Peyer's patch (tissue), 4 donors: ENCODE measurements at regions not wholly inside any gene's neighbourhood (a gene's known extent, or its start where the extent isn't known, plus 50 kb on each side); places are given as distances from the start of the nearest gene placed in this dataset.

Experiments used
- DNase-seq, 3 donors: peaks; one replicate each; pipeline ENCODE4 v3.0.0-alpha.2; 2017 to 2019
- H3K27ac ChIP-seq, 4 donors: fragments of 200-600 bp; sonication (generic); one replicate each; pipeline ENCODE4 v1.5.1; 2016 to 2019
- H3K27me3 ChIP-seq, 2 donors: fragments of 200-600 bp; sonication (generic); one replicate each; pipeline ENCODE4 v1.5.1; 2019
- H3K36me3 ChIP-seq, 3 donors: fragments of 200-600 bp; sonication (generic); one replicate each; pipeline ENCODE4 v1.5.1; 2016 to 2019
- H3K4me1 ChIP-seq, 4 donors: fragments of 200-600 bp; sonication (generic); one replicate each; pipeline ENCODE4 v1.5.1; 2016 to 2019
- H3K4me3 ChIP-seq, 4 donors: fragments of 200-600 bp; sonication (generic); 1 replicate in 3 of 4; 2 replicates in 1 of 4; pipeline ENCODE4 v1.5.1; 2016 to 2019; ENCODE audit warnings: mild to moderate bottlenecking in 1 of 4
- H3K9me3 ChIP-seq, 4 donors: fragments of 200-600 bp; sonication (generic); one replicate each; pipeline ENCODE4 v1.5.1; 2016 to 2019; ENCODE audit warnings: mild to moderate bottlenecking in 1 of 4
- POLR2A ChIP-seq, 2 donors: fragments of 450-650 bp; IDR thresholded peaks; one replicate each; pipeline ENCODE4 v1.5.1; 2017; ENCODE audit warnings: antibody characterized with exemption in 2 of 2, mild to moderate bottlenecking in 2 of 2, moderate library complexity in 2 of 2
- TF ChIP-seq, protein P1 (sequence below), 6 experiments: fragments of 450-650 bp in 4 of 6; fragments of 200-600 bp in 2 of 6; sonication (generic) in 1 of 6; IDR thresholded peaks; one replicate each; pipeline ENCODE4 v1.5.1; 2017 to 2019; ENCODE audit warnings: antibody characterized with exemption in 6 of 6, mild to moderate bottlenecking in 3 of 6, moderate library complexity in 1 of 6

DNA sequence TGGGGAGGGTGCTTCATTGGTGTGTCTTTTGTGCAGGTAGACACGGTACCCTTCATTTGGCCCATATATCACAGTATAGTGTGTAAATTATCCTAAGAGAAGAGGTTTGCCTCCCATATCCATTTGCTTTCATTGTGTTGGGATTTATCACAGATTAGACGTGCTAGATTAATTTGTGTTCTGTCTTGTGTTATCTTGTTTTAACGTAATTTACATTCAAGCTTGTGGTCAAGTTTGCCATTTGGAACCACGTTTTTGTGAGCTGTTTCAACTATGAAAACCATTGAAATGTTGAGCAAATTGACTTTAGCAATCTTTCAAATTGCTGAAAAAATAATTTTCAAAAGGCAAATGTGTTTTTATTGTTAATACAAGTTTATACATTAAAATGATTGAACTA is 1826.5 kb downstream of the SLITRK5 start:
- H3K4me1 ChIP-seq: no peaks in the 10 kb centered on the region
- no peaks in the 10 kb centered on the region for H3K9me3 ChIP-seq
- DNase-seq: no peak
- no peaks in the 10 kb centered on the region for H3K27me3 ChIP-seq
- no peak overlapping the region for H3K27ac ChIP-seq
- no peak overlapping the region for H3K4me3 ChIP-seq
- H3K36me3 ChIP-seq: no peaks in the 10 kb centered on the region
- TF ChIP-seq, protein P1, sequence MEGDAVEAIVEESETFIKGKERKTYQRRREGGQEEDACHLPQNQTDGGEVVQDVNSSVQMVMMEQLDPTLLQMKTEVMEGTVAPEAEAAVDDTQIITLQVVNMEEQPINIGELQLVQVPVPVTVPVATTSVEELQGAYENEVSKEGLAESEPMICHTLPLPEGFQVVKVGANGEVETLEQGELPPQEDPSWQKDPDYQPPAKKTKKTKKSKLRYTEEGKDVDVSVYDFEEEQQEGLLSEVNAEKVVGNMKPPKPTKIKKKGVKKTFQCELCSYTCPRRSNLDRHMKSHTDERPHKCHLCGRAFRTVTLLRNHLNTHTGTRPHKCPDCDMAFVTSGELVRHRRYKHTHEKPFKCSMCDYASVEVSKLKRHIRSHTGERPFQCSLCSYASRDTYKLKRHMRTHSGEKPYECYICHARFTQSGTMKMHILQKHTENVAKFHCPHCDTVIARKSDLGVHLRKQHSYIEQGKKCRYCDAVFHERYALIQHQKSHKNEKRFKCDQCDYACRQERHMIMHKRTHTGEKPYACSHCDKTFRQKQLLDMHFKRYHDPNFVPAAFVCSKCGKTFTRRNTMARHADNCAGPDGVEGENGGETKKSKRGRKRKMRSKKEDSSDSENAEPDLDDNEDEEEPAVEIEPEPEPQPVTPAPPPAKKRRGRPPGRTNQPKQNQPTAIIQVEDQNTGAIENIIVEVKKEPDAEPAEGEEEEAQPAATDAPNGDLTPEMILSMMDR (IDR thresholded peaks at IDR 0.05): no peak
- no peak for TF ChIP-seq POLR2A (IDR thresholded peaks at IDR 0.05)

DNA sequence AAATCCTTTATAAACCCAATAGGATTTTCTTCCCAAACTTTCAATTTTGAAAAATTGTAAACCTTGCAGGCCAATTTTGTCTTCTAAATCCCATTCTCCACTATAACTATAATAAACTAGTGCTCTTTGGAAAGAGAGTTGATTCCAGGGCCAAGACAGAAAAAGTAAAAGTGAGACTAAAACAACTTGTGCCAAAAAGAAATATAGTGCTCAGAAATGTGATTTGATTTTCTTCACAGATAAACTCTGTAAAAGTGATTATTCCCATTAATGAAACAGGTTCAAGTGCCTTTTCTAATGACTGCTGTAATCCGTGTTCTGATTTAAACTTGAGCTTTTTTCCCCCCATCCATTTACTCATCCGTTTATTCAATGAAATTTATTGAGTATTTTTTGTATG is 1831.1 kb downstream of the SLITRK5 start:
- DNase-seq: no peak
- Histone ChIP-seq H3K27me3 (no peaks in the 10 kb centered on the region), H3K4me1 (no peaks in the 10 kb centered on the region), H3K27ac (no peak overlapping the region), H3K4me3 (no peak overlapping the region), H3K36me3 (no peaks in the 10 kb centered on the region), H3K9me3 (no peaks in the 10 kb centered on the region)
- TF ChIP-seq POLR2A (IDR thresholded peaks at IDR 0.05): no peak
- TF ChIP-seq, protein P1 (IDR thresholded peaks at IDR 0.05): no peak

DNA sequence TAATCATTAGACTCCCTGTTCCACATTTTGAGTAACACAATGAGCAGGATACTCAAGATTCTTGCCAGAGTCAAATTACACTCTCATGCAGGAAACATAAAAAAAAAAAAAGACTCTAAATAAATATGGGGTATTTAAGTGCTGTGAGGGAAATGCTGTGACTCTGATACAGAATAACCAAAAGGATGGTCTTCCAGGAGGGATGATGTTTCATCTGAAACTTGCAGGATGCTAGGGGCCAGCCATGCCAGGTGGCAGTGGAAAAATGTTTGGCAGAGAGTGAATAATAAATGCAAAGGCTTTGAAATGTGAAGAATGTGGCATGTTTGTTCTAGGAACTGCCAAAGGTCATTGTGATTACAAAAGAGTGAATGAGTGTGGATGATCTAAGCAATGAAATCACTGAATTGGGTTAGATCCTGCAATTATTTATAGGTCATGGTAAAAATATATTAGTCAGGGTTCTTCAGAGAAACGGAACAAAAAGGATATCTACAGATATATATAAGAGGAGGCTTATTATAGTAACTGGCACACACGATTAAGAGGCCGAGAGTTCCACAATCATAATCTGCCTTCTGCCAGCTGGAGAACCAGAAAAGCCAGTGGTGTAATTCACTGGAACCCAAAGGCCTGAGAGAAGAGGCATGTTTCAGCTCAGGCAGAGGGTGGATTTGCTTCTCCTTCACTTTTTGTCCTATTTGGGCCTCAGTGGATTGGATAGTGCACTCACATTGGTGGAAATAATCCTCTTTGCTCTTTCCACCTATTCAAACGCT is 1832.8 kb upstream of the MIR17HG start:
- Histone ChIP-seq H3K36me3 (no peaks in the 10 kb centered on the region), H3K27ac (no peak overlapping the region), H3K27me3 (no peaks in the 10 kb centered on the region), H3K9me3 (no peaks in the 10 kb centered on the region), H3K4me1 (no peaks in the 10 kb centered on the region), H3K4me3 (no peak overlapping the region)
- TF ChIP-seq, protein P1 (IDR thresholded peaks at IDR 0.05): no peak
- TF ChIP-seq POLR2A (IDR thresholded peaks at IDR 0.05): no peak
- no peak for DNase-seq

DNA sequence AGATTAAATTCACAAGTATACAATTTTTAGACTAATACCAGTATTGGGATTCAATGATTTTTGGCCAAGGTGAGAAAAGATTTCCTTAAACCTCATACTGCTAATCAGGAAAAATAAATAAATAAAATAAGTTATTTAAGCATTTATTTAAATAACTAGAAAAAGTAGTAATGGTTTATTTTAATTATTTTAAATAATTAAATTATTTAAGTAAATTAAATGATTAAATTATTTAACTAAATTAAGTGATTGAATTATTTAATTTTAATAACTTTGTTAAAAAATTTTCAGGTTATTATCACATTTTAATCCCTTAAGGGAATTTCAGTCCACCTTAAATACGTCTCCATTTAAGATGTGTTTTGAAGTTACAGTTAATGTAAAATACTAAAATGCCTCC is 1831.5 kb upstream of the MIR17HG start:
- TF ChIP-seq POLR2A (IDR thresholded peaks at IDR 0.05): no peak
- TF ChIP-seq, protein P1 (IDR thresholded peaks at IDR 0.05): no peak
- DNase-seq: no peak

DNA sequence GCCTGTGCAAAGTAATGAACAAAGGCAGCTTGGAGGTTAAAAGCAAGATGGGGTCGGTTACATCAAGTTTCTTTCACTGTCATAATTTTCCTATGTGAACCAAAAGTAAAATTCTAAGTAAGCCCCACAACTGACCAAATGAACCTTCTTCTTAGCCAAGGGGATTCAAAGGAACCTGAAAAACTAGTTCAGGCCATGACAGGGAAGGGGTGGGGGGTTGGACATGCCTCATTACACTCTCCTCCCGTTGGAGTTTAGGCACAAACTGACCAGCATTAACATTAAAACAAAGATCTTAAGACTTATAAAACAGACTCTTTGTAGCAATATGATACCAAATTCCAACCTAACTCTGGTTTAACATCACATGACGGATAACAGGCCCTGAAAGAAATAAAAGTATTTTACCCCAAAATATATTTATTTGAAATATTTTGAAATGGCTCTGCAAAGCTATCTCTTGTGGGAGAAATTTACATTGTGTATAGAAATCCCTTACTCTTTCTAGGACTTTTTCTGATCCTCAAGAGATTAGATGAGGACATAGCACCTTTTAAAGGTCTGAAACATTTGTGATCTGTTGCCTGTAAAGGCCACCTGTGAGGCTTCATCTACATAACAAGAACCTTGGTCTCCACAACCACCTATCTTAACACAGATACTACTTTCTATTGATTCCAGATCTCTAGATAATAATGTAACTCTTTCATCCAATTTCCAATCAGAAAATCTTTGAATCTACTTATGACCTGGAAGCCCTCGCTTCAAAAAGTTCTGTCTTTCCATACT is 1829.0 kb upstream of the MIR17HG start:
- no peak overlapping the region for H3K4me3 ChIP-seq
- no peaks in the 10 kb centered on the region for H3K4me1 ChIP-seq
- no peaks in the 10 kb centered on the region for H3K27me3 ChIP-seq
- no peak overlapping the region for H3K27ac ChIP-seq
- DNase-seq: no peak
- TF ChIP-seq, protein P1 (IDR thresholded peaks at IDR 0.05): no peak
- TF ChIP-seq POLR2A (IDR thresholded peaks at IDR 0.05): no peak
- no peaks in the 10 kb centered on the region for H3K9me3 ChIP-seq
- H3K36me3 ChIP-seq: no peaks in the 10 kb centered on the region

More for the DNA sequence above, 1831.5 kb upstream of the MIR17HG start:
- H3K4me3 ChIP-seq: no peak overlapping the region
- no peaks in the 10 kb centered on the region for H3K9me3 ChIP-seq
- H3K27me3 ChIP-seq: no peaks in the 10 kb centered on the region
- H3K27ac ChIP-seq: no peak overlapping the region
- H3K36me3 ChIP-seq: no peaks in the 10 kb centered on the region
- H3K4me1 ChIP-seq: no peaks in the 10 kb centered on the region
